Ascending aorta (tissue), 2 donors: ENCODE measurements at regions not wholly inside any gene's neighbourhood (a gene's known extent, or its start where the extent isn't known, plus 50 kb on each side); places are given as distances from the start of the nearest gene placed in this dataset.

ENCODE experiments used
- DNase-seq, 2 donors: peaks; one replicate each; pipeline ENCODE4 v3.0.0-alpha.2; 2019; ENCODE audit warnings: low spot score in 2 of 2
- H3K27ac ChIP-seq, 2 donors: fragments of 200-600 bp; sonication (generic); one replicate each; pipeline ENCODE4 v1.5.1; 2016 to 2017; ENCODE audit warnings: mild to moderate bottlenecking in 1 of 2
- H3K27me3 ChIP-seq: fragments of 200-600 bp; sonication (generic); one replicate; pipeline ENCODE4 v1.5.1; 2017
- H3K36me3 ChIP-seq, 2 donors: fragments of 200-600 bp; sonication (generic); one replicate each; pipeline ENCODE4 v1.5.1; 2016
- H3K4me1 ChIP-seq, 2 donors: fragments of 200-600 bp; sonication (generic); one replicate each; pipeline ENCODE4 v1.5.1; 2016 to 2017; ENCODE audit warnings: mild to moderate bottlenecking in 1 of 2
- H3K4me3 ChIP-seq, 2 donors: fragments of 200-600 bp; sonication (generic); one replicate each; pipeline ENCODE4 v1.5.1; 2016 to 2017; ENCODE audit warnings: mild to moderate bottlenecking in 1 of 2
- H3K9me3 ChIP-seq, 2 donors: fragments of 200-600 bp; sonication (generic); one replicate each; pipeline ENCODE4 v1.5.1; 2016
- CTCF ChIP-seq, 3 experiments: fragments of 200-600 bp in 2 of 3; fragments of 450-650 bp in 1 of 3; sonication (generic) in 2 of 3; IDR thresholded peaks; one replicate each; pipeline ENCODE4 v1.5.1; 2016 to 2019; ENCODE audit warnings: antibody characterized with exemption in 3 of 3, mild to moderate bottlenecking in 1 of 3, moderate library complexity in 1 of 3
- intact Hi-C: fragments of 100-400 bp; cut with DNase I; formaldehyde crosslinking; loops from one replicate; pipeline ENCODE4 v1.15.1; 2023

GRCh38 chr9:108367188-108367587, 488.6 kb downstream of the ACTL7B start:
- no peak overlapping the region for H3K27ac ChIP-seq
- no peaks in the 10 kb centered on the region for H3K27me3 ChIP-seq
- no peak for TF ChIP-seq CTCF (IDR thresholded peaks at IDR 0.05)
- DNase-seq = no peak
- intact Hi-C loops = no loop called here
- no peaks in the 10 kb centered on the region for H3K36me3 ChIP-seq
- H3K4me1 ChIP-seq = no peaks in the 10 kb centered on the region
- no peak overlapping the region for H3K4me3 ChIP-seq
- H3K9me3 ChIP-seq = no peaks in the 10 kb centered on the region

- no peak for DNase-seq
- Histone ChIP-seq H3K4me1 (no peaks in the 10 kb centered on the region), H3K9me3 (no peaks in the 10 kb centered on the region), H3K27me3 (no peaks in the 10 kb centered on the region), H3K27ac (no peak overlapping the region), H3K36me3 (no peaks in the 10 kb centered on the region), H3K4me3 (no peak overlapping the region)
- intact Hi-C loops = no loop called here
- no peak for TF ChIP-seq CTCF (IDR thresholded peaks at IDR 0.05)
These were observed 492.5 kb downstream of the ACTL7B start for GRCh38 chr9:108363311-108363710.

GRCh38 chr9:108360304-108360703, 495.5 kb downstream of the ACTL7B start:
- intact Hi-C loops = no loop called here

GRCh38 chr9:108356806-108357205, 499.0 kb downstream of the ACTL7B start:
- Histone ChIP-seq H3K27me3 (no peaks in the 10 kb centered on the region), H3K36me3 (no peaks in the 10 kb centered on the region), H3K9me3 (no peaks in the 10 kb centered on the region), H3K4me3 (no peak overlapping the region), H3K4me1 (no peaks in the 10 kb centered on the region), H3K27ac (no peak overlapping the region)
- TF ChIP-seq CTCF (IDR thresholded peaks at IDR 0.05) = no peak
- DNase-seq = no peak
- intact Hi-C loops = no loop called here

More at GRCh38 chr9:108360304-108360703, 495.5 kb downstream of the ACTL7B start:
- no peak overlapping the region for H3K4me3 ChIP-seq
- no peaks in the 10 kb centered on the region for H3K4me1 ChIP-seq
- H3K36me3 ChIP-seq = no peaks in the 10 kb centered on the region
- H3K9me3 ChIP-seq = no peaks in the 10 kb centered on the region
- no peak overlapping the region for H3K27ac ChIP-seq
- TF ChIP-seq CTCF (IDR thresholded peaks at IDR 0.05) = no peak
- no peak for DNase-seq
- no peaks in the 10 kb centered on the region for H3K27me3 ChIP-seq

GRCh38 chr9:108351571-108351970, 504.2 kb downstream of the ACTL7B start:
- no peak overlapping the region for H3K4me3 ChIP-seq
- no peak for TF ChIP-seq CTCF (IDR thresholded peaks at IDR 0.05)
- no peak for DNase-seq
- intact Hi-C loops = no loop called here
- H3K27me3 ChIP-seq = no peaks in the 10 kb centered on the region
- H3K4me1 ChIP-seq = peaks cover 0 to 8% of the 10 kb centered on the region in 2 donors
- no peak overlapping the region for H3K27ac ChIP-seq
- H3K36me3 ChIP-seq = no peaks in the 10 kb centered on the region
- H3K9me3 ChIP-seq = no peaks in the 10 kb centered on the region
